Astrocyte (in vitro differentiated cells and primary cell): ENCODE measurements at regions not wholly inside any gene's neighbourhood (a gene's known extent, or its start where the extent isn't known, plus 50 kb on each side); places are given as distances from the start of the nearest gene placed in this dataset.

ENCODE experiments used
- DNase-seq: peaks from one replicate; pipeline ENCODE4 v3.0.0-alpha.2; 2010; ENCODE audit warnings: low read depth
- FAIRE-seq: peaks from 2 replicates; lab custom pipeline; 2011; peaks lifted over from hg19 to GRCh38; lab: Jason Lieb, UNC
- H2AFZ ChIP-seq: 2 replicates; pipeline ENCODE4 v1.6.0; 2012; ENCODE audit warnings: low read depth, low read length, inconsistent platforms
- H3K27ac ChIP-seq: 2 replicates; pipeline ENCODE4 v1.5.1; 2011; ENCODE audit warnings: low read depth, low read length, inconsistent platforms
- H3K27me3 ChIP-seq: 2 replicates; pipeline ENCODE4 v1.6.0; 2011; ENCODE audit warnings: low read length, inconsistent platforms; ENCODE audit not compliant: insufficient read depth
- H3K36me3 ChIP-seq: 2 replicates; pipeline ENCODE4 v1.5.1; 2011; ENCODE audit warnings: low read length, inconsistent platforms; ENCODE audit not compliant: insufficient read depth
- H3K4me1 ChIP-seq: 2 replicates; pipeline ENCODE4 v1.5.1; 2011; ENCODE audit warnings: low read length, inconsistent platforms; ENCODE audit not compliant: insufficient read depth
- H3K4me2 ChIP-seq: 2 replicates; pipeline ENCODE4 v1.6.0; 2012; ENCODE audit warnings: low read length, inconsistent platforms
- H3K4me3 ChIP-seq: 2 replicates; pipeline ENCODE4 v1.5.1; 2011; ENCODE audit warnings: low read depth, mild to moderate bottlenecking, low read length, inconsistent platforms; ENCODE audit not compliant: insufficient read depth
- H3K79me2 ChIP-seq: 2 replicates; pipeline ENCODE4 v1.6.0; 2012; ENCODE audit warnings: mild to moderate bottlenecking, low read length, inconsistent platforms; ENCODE audit not compliant: insufficient read depth
- H3K9ac ChIP-seq: 2 replicates; pipeline ENCODE4 v1.6.0; 2012; ENCODE audit warnings: mild to moderate bottlenecking, low read length, inconsistent platforms
- H3K9me3 ChIP-seq: 2 replicates; pipeline ENCODE4 v1.5.1; 2012; ENCODE audit warnings: low read depth, mild to moderate bottlenecking, low read length, inconsistent platforms; ENCODE audit not compliant: insufficient read depth
- H4K20me1 ChIP-seq: 2 replicates; pipeline ENCODE4 v1.6.0; 2012; ENCODE audit warnings: low read length, inconsistent platforms; ENCODE audit not compliant: insufficient read depth
- H3K27ac Mint-ChIP-seq: one replicate; pipeline ENCODE4 v1.8.0; 2021; ENCODE audit warnings: mild to moderate bottlenecking, mixed read lengths; ENCODE audit not compliant: unreplicated experiment
- H3K27me3 Mint-ChIP-seq: one replicate; pipeline ENCODE4 v1.8.0; 2021; ENCODE audit warnings: low read depth, mixed read lengths; ENCODE audit not compliant: unreplicated experiment
- H3K36me3 Mint-ChIP-seq: one replicate; pipeline ENCODE4 v1.8.0; 2021; ENCODE audit warnings: low read depth, mixed read lengths; ENCODE audit not compliant: unreplicated experiment
- H3K4me1 Mint-ChIP-seq: one replicate; pipeline ENCODE4 v1.8.0; 2021; ENCODE audit warnings: low read depth, mixed read lengths; ENCODE audit not compliant: unreplicated experiment
- H3K4me3 Mint-ChIP-seq: one replicate; pipeline ENCODE4 v1.8.0; 2021; ENCODE audit warnings: mild to moderate bottlenecking, moderate library complexity, mixed read lengths; ENCODE audit not compliant: unreplicated experiment
- H3K9me3 Mint-ChIP-seq: one replicate; pipeline ENCODE4 v1.8.0; 2021; ENCODE audit warnings: mild to moderate bottlenecking, mixed read lengths; ENCODE audit not compliant: unreplicated experiment
- CTCF ChIP-seq: IDR thresholded peaks from 2 replicates; pipeline ENCODE4 v1.5.1; 2011; ENCODE audit warnings: low read depth, mild to moderate bottlenecking, inconsistent platforms, low read length, moderate library complexity; ENCODE audit not compliant: insufficient read depth
- EZH2 ChIP-seq: IDR thresholded peaks from 2 replicates; pipeline ENCODE4 v1.6.1; 2012; ENCODE audit warnings: mild to moderate bottlenecking, low read length, inconsistent platforms; ENCODE audit not compliant: insufficient read depth

GRCh38 chr20:59416916-59417315, 116.5 kb downstream of the EDN3 start:
- Histone ChIP-seq H3K4me3 (no peak overlapping the region), H3K4me1 (no peaks in the 10 kb centered on the region), H3K9ac (no peak overlapping the region), H3K36me3 (no peaks in the 10 kb centered on the region), H3K4me2 (no peak overlapping the region), H3K27ac (no peak overlapping the region), H2AFZ (no peak overlapping the region), H4K20me1 (no peaks in the 10 kb centered on the region), H3K79me2 (no peaks in the 10 kb centered on the region), H3K27me3 (no peaks in the 10 kb centered on the region), H3K9me3 (no peaks in the 10 kb centered on the region)
- FAIRE-seq (no peak), DNase-seq (no peak)
- Mint-ChIP-seq H3K4me3 (no peak overlapping the region), H3K27me3 (peaks cover 38% of the 10 kb centered on the region), H3K4me1 (peaks cover 4% of the 10 kb centered on the region), H3K36me3 (no peaks in the 10 kb centered on the region), H3K9me3 (peaks cover 3% of the 10 kb centered on the region), H3K27ac (no peak overlapping the region)
- TF ChIP-seq EZH2 (no peak), CTCF (no peak)

- FAIRE-seq: no peak
- Mint-ChIP-seq H3K4me3 (no peak overlapping the region), H3K27ac (no peak overlapping the region)
Measured at GRCh38 chr20:59421089-59421488, 120.7 kb downstream of the EDN3 start.

More at GRCh38 chr20:59421089-59421488, 120.7 kb downstream of the EDN3 start:
- no peak overlapping the region for H2AFZ ChIP-seq
- H3K9me3 ChIP-seq: peaks cover 6% of the 10 kb centered on the region
- Mint-ChIP-seq H3K4me1 (no peaks in the 10 kb centered on the region), H3K9me3 (no peaks in the 10 kb centered on the region), H3K36me3 (no peaks in the 10 kb centered on the region), H3K27me3 (peaks cover 31% of the 10 kb centered on the region)
- H3K36me3 ChIP-seq: no peaks in the 10 kb centered on the region
- no peaks in the 10 kb centered on the region for H3K79me2 ChIP-seq
- no peak overlapping the region for H3K9ac ChIP-seq
- no peaks in the 10 kb centered on the region for H3K4me1 ChIP-seq
- H3K4me2 ChIP-seq: no peak overlapping the region
- no peak overlapping the region for H3K4me3 ChIP-seq
- H3K27ac ChIP-seq: no peak overlapping the region
- no peak for TF ChIP-seq EZH2
- TF ChIP-seq CTCF: no peak
- H3K27me3 ChIP-seq: no peaks in the 10 kb centered on the region
- no peak for DNase-seq
- no peaks in the 10 kb centered on the region for H4K20me1 ChIP-seq
